ENCODE measurements at regions not wholly inside any gene's neighbourhood (a gene's known extent, or its start where the extent isn't known, plus 50 kb on each side); places are given as distances from the start of the nearest gene placed in this dataset.

- WGBS, 2 donors: 91 to 100% methylated on average over 1 of the region's 1 CpG
- Histone ChIP-seq H3K4me1 (no peaks in the 10 kb centered on the region), H3K27ac (no peak overlapping the region), H3K27me3 (peaks cover 0 to 5% (median 0%) of the 10 kb centered on the region in 4 donors), H3K4me3 (no peak overlapping the region), H3K9me3 (no peaks in the 10 kb centered on the region), H3K36me3 (no peaks in the 10 kb centered on the region)
- TF ChIP-seq CTCF (IDR thresholded peaks at IDR 0.05): no peak
- no peak for FAIRE-seq
- ATAC-seq: no peak
- intact Hi-C loops (cut with DNase I): no loop called here
- no peak for DNase-seq
Observed at GRCh38 chr13:39210961-39211534, 172.8 kb downstream of the NHLRC3 start.

- Histone ChIP-seq H3K4me1 (no peaks in the 10 kb centered on the region), H3K36me3 (no peaks in the 10 kb centered on the region), H3K9me3 (no peaks in the 10 kb centered on the region), H3K27me3 (peaks cover 0 to 5% (median 0%) of the 10 kb centered on the region in 4 donors), H3K4me3 (no peak overlapping the region), H3K27ac (no peak overlapping the region)
- FAIRE-seq (no peak), DNase-seq (no peak), ATAC-seq (no peak)
- TF ChIP-seq CTCF (IDR thresholded peaks at IDR 0.05): no peak
- WGBS, 2 donors: 78 to 81% methylated on average over 8 of the region's 8 CpGs
- intact Hi-C loops (cut with DNase I): no loop called here
Observed at GRCh38 chr13:39215971-39216370, 177.7 kb downstream of the NHLRC3 start.

- Histone ChIP-seq H3K27me3 (peaks cover 0 to 5% (median 0%) of the 10 kb centered on the region in 4 donors), H3K36me3 (no peaks in the 10 kb centered on the region), H3K4me3 (no peak overlapping the region), H3K4me1 (no peaks in the 10 kb centered on the region), H3K27ac (no peak overlapping the region), H3K9me3 (no peaks in the 10 kb centered on the region)
- WGBS, 2 donors: 36 to 52% methylated on average over 3 of the region's 3 CpGs
- intact Hi-C loops (cut with DNase I): no loop called here
- no peak for FAIRE-seq
- ATAC-seq: no peak
- no peak for DNase-seq
- no peak for TF ChIP-seq CTCF (IDR thresholded peaks at IDR 0.05)
Observed at GRCh38 chr13:39217471-39217870, 179.2 kb downstream of the NHLRC3 start.

- Histone ChIP-seq H3K27me3 (no peaks in the 10 kb centered on the region), H3K9me3 (no peaks in the 10 kb centered on the region), H3K36me3 (no peaks in the 10 kb centered on the region), H3K27ac (no peak overlapping the region), H3K4me1 (no peaks in the 10 kb centered on the region), H3K4me3 (no peak overlapping the region)
- ATAC-seq: no peak
- intact Hi-C loops (cut with DNase I): no loop called here
- 42 to 55% methylated on average over 5 of the region's 5 CpGs for WGBS, 2 donors
- no peak for DNase-seq
- no peak for FAIRE-seq
- TF ChIP-seq CTCF (IDR thresholded peaks at IDR 0.05): no peak
Observed at GRCh38 chr13:39224671-39225240, 186.5 kb downstream of the NHLRC3 start.

- DNase-seq (no peak), FAIRE-seq (no peak), ATAC-seq (no peak)
- 83 to 91% methylated on average over 4 of the region's 4 CpGs for WGBS, 2 donors
- no peak overlapping the region for H3K4me3 ChIP-seq
- H3K27me3 ChIP-seq: no peaks in the 10 kb centered on the region
- H3K36me3 ChIP-seq: no peaks in the 10 kb centered on the region
- no peak for TF ChIP-seq CTCF (IDR thresholded peaks at IDR 0.05)
- intact Hi-C loops (cut with DNase I): no loop called here
- H3K9me3 ChIP-seq: no peaks in the 10 kb centered on the region
- no peaks in the 10 kb centered on the region for H3K4me1 ChIP-seq
- H3K27ac ChIP-seq: no peak overlapping the region
Observed at GRCh38 chr13:39225860-39226259, 187.6 kb downstream of the NHLRC3 start.

Measured in pancreas (tissue), 10 donors.